IMR-90 (cell line): ENCODE measurements at regions not wholly inside any gene's neighbourhood (a gene's known extent, or its start where the extent isn't known, plus 50 kb on each side); places are given as distances from the start of the nearest gene placed in this dataset.

Source experiments
- ATAC-seq: fragments of 200-7000 bp; cut with Tn5 transposase; 2 replicates; pipeline ENCODE4 v1.9.1; 2020; ENCODE audit warnings: low read depth, mild to moderate bottlenecking, moderate library complexity
- BruUV-seq: library from RNA; stranded (reverse); fragments of 400-500 nt; replicated peaks from 2 replicates; lab custom pipeline; 2021; lab: Mats Ljungman, UMichigan
- CTCF ChIA-PET: fragments of 300-600 bp; formaldehyde crosslinking; extraction: SDS; loops from one replicate; lab custom pipeline; 2021; ENCODE audit warnings: antibody characterized with exemption; lab: Yijun Ruan, JAX
- POLR2A ChIA-PET: fragments of 300-600 bp; sonication (Branson Sonifier 250); formaldehyde crosslinking; loops from one replicate; lab custom pipeline; 2022; ENCODE audit warnings: antibody characterized with exemption; ENCODE audit not compliant: unreplicated experiment; lab: Charles Lee
- DNase-seq: peaks from one replicate; pipeline ENCODE4 v3.0.0; 2013
- H2AFZ ChIP-seq: replicated peaks from 2 replicates; pipeline ENCODE3; 2013; ENCODE audit warnings: low read length, mild to moderate bottlenecking; ENCODE audit not compliant: poor library complexity
- H2AK5ac ChIP-seq: 2 replicates; pipeline ENCODE4 v1.6.1; 2013; ENCODE audit warnings: low read depth, low read length, inconsistent platforms
- H2AK9ac ChIP-seq: replicated peaks from 2 replicates; pipeline ENCODE3; 2013; ENCODE audit warnings: mild to moderate bottlenecking, low read depth, low read length, moderate library complexity; ENCODE audit not compliant: poor library complexity
- H2BK120ac ChIP-seq: 2 replicates; pipeline ENCODE4 v1.6.1; 2013; ENCODE audit warnings: low read depth, low read length, inconsistent platforms
- H2BK15ac ChIP-seq: 3 replicates; pipeline ENCODE4 v1.6.1; 2013; ENCODE audit warnings: low read depth, low read length, inconsistent platforms
- H2BK20ac ChIP-seq: 2 replicates; pipeline ENCODE4 v1.6.1; 2013; ENCODE audit warnings: low read depth, mild to moderate bottlenecking, inconsistent platforms, low read length, moderate library complexity
- H2BK5ac ChIP-seq: 2 replicates; pipeline ENCODE4 v1.6.1; 2013; ENCODE audit warnings: mild to moderate bottlenecking, low read depth, low read length, inconsistent platforms; ENCODE audit not compliant: poor library complexity, severe bottlenecking
- H3K14ac ChIP-seq: replicated peaks from 2 replicates; pipeline ENCODE4 v1.6.1; 2013; ENCODE audit warnings: low read depth, low read length, inconsistent platforms
- H3K18ac ChIP-seq: 2 replicates; pipeline ENCODE4 v1.6.1; 2013; ENCODE audit warnings: low read depth, low read length, control low read depth
- H3K23ac ChIP-seq: 2 replicates; pipeline ENCODE4 v1.6.1; 2013; ENCODE audit warnings: low read depth, low read length, inconsistent platforms
- H3K27ac ChIP-seq: 2 replicates; pipeline ENCODE4 v1.5.1; 2013; ENCODE audit warnings: mild to moderate bottlenecking, control low read depth, low read length; ENCODE audit not compliant: insufficient read depth
- H3K27me3 ChIP-seq: 2 replicates; pipeline ENCODE4 v1.6.1; 2013; ENCODE audit warnings: low read length; ENCODE audit not compliant: control insufficient read depth, insufficient read depth
- H3K36me3 ChIP-seq: 2 replicates; pipeline ENCODE4 v1.6.1; 2013; ENCODE audit warnings: low read length, mixed read lengths; ENCODE audit not compliant: control insufficient read depth, insufficient read depth
- H3K4ac ChIP-seq: 2 replicates; pipeline ENCODE4 v1.6.1; 2013; ENCODE audit warnings: low read depth, low read length, inconsistent platforms
- H3K4me1 ChIP-seq: 2 replicates; pipeline ENCODE4 v1.6.1; 2013; ENCODE audit warnings: low read length, mixed read lengths; ENCODE audit not compliant: control insufficient read depth, insufficient read depth
- H3K4me2 ChIP-seq: 2 replicates; pipeline ENCODE4 v1.6.1; 2013; ENCODE audit warnings: low read depth, mild to moderate bottlenecking, control low read depth, low read length, moderate library complexity
- H3K4me3 ChIP-seq: 2 replicates; pipeline ENCODE4 v1.5.1; 2013; ENCODE audit warnings: low read depth, mild to moderate bottlenecking, control low read depth, low read length, moderate library complexity; ENCODE audit not compliant: insufficient read depth
- H3K56ac ChIP-seq: 2 replicates; pipeline ENCODE4 v1.6.1; 2013; ENCODE audit warnings: low read length, inconsistent platforms; ENCODE audit not compliant: insufficient read depth; ENCODE audit errors: extremely low read depth
- H3K79me1 ChIP-seq, 2 experiments: 2 replicates each; pipeline ENCODE4 v1.6.1; 2013; ENCODE audit warnings: low read length in 2 of 2, inconsistent platforms in 1 of 2, low read depth in 1 of 2
- H3K9ac ChIP-seq: 2 replicates; pipeline ENCODE4 v1.6.1; 2013; ENCODE audit warnings: low read depth, low read length, control low read depth
- H3K9me1 ChIP-seq: 2 replicates; pipeline ENCODE4 v1.6.1; 2013; ENCODE audit warnings: low read length, inconsistent platforms; ENCODE audit not compliant: insufficient read depth
- H3K9me3 ChIP-seq: 2 replicates; pipeline ENCODE4 v1.6.1; 2013; ENCODE audit warnings: low read length; ENCODE audit not compliant: control insufficient read depth, insufficient read depth
- H4K20me1 ChIP-seq: 2 replicates; pipeline ENCODE4 v1.6.1; 2013; ENCODE audit warnings: low read length, inconsistent platforms; ENCODE audit not compliant: insufficient read depth
- H4K5ac ChIP-seq: 2 replicates; pipeline ENCODE4 v1.6.1; 2013; ENCODE audit warnings: mild to moderate bottlenecking, low read depth, low read length, control low read depth
- H4K8ac ChIP-seq, 2 experiments: 2 replicates each; pipeline ENCODE4 v1.6.1; 2013; ENCODE audit warnings: low read depth in 2 of 2, low read length in 2 of 2, control low read depth in 1 of 2, inconsistent platforms in 1 of 2
- H4K91ac ChIP-seq: 2 replicates; pipeline ENCODE4 v1.6.1; 2013; ENCODE audit warnings: low read depth, low read length, inconsistent platforms; ENCODE audit not compliant: insufficient read depth
- CEBPB ChIP-seq: IDR thresholded peaks from 2 replicates; pipeline ENCODE4 v1.6.1; 2012; ENCODE audit warnings: low read depth, low read length, improper control_type of control experiment
- FOS ChIP-seq: fragments of 150-350 bp; IDR thresholded peaks from 2 replicates; pipeline ENCODE4 v1.6.1; 2016; ENCODE audit warnings: low read depth, low read length
- NFE2L2 ChIP-seq: fragments of 150-350 bp; IDR thresholded peaks from 2 replicates; pipeline ENCODE4 v1.6.1; 2016; ENCODE audit warnings: low read depth, mild to moderate bottlenecking, low read length
- WGBS, 2 experiments: methylation state at CpG; one replicate each; pipeline versions ENCODE4 v1.1.5 to v1.1.7; 2013; ENCODE audit warnings: missing lambda C conversion rate in 2 of 2; ENCODE audit not compliant: insufficient read length in 1 of 2; ENCODE audit errors: extremely low coverage in 2 of 2; 5-methylcytosine and 5-hydroxymethylcytosine counted together
- dilution Hi-C: fragments of 300-500 bp; cut with HindIII; formaldehyde crosslinking; loops from one replicate; pipeline ENCODE4 v1.14.3; 2018; ENCODE audit warnings: low sequenced_read_pairs; ENCODE audit not compliant: unreplicated experiment
- in situ Hi-C: fragments of 300-500 bp; cut with MboI; formaldehyde crosslinking; loops from 3 replicates; pipeline ENCODE4 v1.14.3; 2019; ENCODE audit warnings: low sequenced_read_pairs, inconsistent platforms, mixed read lengths
- intact Hi-C: fragments of 100-400 bp; cut with micrococcal nuclease; formaldehyde crosslinking; loops from 2 replicates; pipeline ENCODE4 v1.10.0; 2022

- Histone ChIP-seq H2AK5ac (no peak overlapping the region), H2BK5ac (no peak overlapping the region), H3K14ac (no peak overlapping the region), H3K9ac (no peak overlapping the region), H3K4me2 (no peak overlapping the region), H3K56ac (no peak overlapping the region), H3K9me3 (peaks cover 24% of the 10 kb centered on the region), H3K9me1 (no peaks in the 10 kb centered on the region), H2AFZ (no peak overlapping the region), H2BK120ac (no peak overlapping the region), H4K20me1 (no peaks in the 10 kb centered on the region), H3K79me1 (no peaks in the 10 kb centered on the region), H3K36me3 (no peaks in the 10 kb centered on the region), H3K4me1 (no peaks in the 10 kb centered on the region), H3K18ac (no peak overlapping the region), H4K5ac (no peak overlapping the region), H3K4ac (no peak overlapping the region), H2BK15ac (no peak overlapping the region), H2BK20ac (no peak overlapping the region), H4K91ac (no peak overlapping the region), H3K4me3 (no peak overlapping the region), H3K27ac (no peak overlapping the region), H2AK9ac (no peak overlapping the region), H3K27me3 (no peaks in the 10 kb centered on the region), H4K8ac (no peak overlapping the region), H3K23ac (no peak overlapping the region)
- dilution Hi-C loops = no loop called here
- intact Hi-C loops = no loop called here
- no peak for DNase-seq
- TF ChIP-seq FOS (no peak), CEBPB (no peak), NFE2L2 (no peak)
- POLR2A ChIA-PET = no interaction called here
- in situ Hi-C loops = no loop called here
- BruUV-seq = no TSS peak
- no peak for ATAC-seq
- WGBS, 2 experiments = 73% methylated on average over 9 of the region's 19 CpGs; no CpG with 5 or more reads in 1 of the 2 experiments
- CTCF ChIA-PET = no interaction called here
These were observed 117.7 kb upstream of the HDAC4 start for GRCh38 chr2:239518286-239519088.
